GM19324 (cell line): ENCODE measurements at regions not wholly inside any gene's neighbourhood (a gene's known extent, or its start where the extent isn't known, plus 50 kb on each side); places are given as distances from the start of the nearest gene placed in this dataset.

Experiments used
- ATAC-seq: cut with Tn5 transposase; IDR thresholded peaks from one replicate; pipeline ENCODE4 v1.9.1; 2021; ENCODE audit warnings: mild to moderate bottlenecking, moderate library complexity; ENCODE audit not compliant: unreplicated experiment, low FRiP score

DNA sequence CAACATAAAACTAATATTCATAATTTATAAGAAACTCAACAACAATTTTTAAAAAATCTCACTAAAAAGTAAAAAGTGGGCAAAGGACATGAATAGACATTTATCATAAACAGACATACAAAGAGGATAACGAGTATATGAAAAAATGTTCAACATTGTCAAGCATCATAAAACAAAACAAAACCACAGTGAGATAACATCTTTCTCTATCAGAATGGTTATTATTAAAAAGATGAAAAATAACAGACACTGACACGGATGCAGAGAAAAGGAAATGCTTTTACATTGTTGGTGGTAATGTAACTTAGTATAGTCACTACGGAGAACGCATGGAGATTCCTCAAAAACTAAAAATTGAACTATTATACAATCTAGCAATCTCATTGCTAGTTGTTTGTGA is 813.0 kb downstream of the LUZP2 start:
- no peak for ATAC-seq

GRCh38 chr11:25317216-25317615 is 820.4 kb downstream of the LUZP2 start:
- ATAC-seq, result no peak

DNA sequence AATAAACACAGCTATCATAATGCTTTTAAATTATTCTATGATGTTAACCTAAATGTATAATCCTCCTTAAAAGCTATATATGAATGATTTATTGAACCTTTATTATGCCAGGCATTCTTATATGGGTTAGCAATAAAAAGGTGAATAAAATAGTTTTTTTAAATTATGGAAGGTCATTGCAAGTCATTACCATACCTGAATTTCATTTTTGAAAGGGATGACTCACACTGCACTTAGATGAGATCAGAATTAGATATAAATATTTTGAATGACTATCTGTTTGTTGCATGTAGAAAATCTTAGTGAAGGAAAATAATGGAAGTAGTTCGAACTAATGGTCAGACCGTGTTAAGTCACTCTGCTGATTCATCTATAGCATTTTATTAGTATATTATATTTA is 822.3 kb downstream of the LUZP2 start:
- no peak for ATAC-seq

- ATAC-seq, result no peak
Measured at GRCh38 chr11:25327656-25328055, 830.8 kb downstream of the LUZP2 start.

DNA sequence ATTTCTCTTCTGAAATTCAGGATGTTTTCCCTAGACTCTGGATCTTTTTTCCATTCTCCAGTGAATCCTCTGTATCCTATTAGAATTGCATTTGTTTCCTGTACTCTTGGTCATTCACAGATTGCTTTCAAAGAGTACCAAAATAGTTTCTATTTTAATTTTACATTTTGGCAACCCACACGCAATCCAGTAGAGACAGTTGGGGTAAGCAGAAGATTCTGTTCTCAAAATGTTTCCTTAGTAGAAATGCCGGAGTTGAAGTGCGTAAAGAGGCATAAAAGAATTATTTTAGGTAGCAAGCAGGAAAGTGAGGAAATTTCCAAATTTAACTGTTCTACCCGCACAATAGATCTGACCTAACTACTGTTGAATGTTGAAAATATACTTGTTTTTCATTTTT is 842.4 kb downstream of the LUZP2 start:
- no peak for ATAC-seq

DNA sequence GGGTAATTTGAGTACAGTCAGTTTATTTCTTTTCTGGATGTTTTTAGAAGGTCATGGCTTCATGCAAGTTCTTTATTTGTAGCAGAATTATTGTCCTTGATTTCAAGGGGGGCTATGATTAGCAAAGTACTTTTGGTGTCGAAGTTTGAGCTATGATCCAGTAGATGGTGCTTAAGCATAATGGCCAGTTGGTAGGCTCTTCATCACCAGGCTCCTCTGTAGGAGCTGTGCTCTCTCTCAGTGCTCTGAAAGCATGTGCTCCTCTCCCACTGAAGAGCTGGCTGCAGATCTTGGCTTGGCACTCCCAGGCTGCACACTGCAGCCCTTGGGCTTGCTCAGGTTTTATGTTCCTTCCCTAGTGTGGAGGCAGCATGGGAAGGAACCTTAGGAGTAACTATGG is 852.7 kb downstream of the LUZP2 start:
- ATAC-seq, result no peak

GRCh38 chr11:25350899-25351803 is 854.3 kb downstream of the LUZP2 start:
- no peak for ATAC-seq

DNA sequence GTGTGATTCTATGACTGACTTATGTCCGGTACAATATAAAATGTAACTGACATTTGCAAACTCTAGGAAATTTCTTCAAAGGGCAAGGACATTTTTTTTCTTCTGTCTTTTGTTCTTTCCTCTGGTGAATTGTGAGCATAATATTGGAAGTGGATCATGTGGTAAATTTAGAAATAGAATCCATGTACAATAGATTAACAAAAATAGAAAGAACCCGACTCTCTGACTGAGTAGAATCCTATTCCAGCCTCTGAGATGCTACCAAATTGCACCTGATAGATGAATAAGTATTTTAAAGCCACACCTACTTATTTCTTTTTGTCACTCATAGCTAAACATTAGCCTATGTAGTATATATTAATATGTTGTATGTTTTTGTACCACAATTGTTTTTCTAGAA is 860.3 kb downstream of the LUZP2 start:
- no peak for ATAC-seq

- ATAC-seq, result no peak
Measured at GRCh38 chr11:25377466-25377865, 880.6 kb downstream of the LUZP2 start.

DNA sequence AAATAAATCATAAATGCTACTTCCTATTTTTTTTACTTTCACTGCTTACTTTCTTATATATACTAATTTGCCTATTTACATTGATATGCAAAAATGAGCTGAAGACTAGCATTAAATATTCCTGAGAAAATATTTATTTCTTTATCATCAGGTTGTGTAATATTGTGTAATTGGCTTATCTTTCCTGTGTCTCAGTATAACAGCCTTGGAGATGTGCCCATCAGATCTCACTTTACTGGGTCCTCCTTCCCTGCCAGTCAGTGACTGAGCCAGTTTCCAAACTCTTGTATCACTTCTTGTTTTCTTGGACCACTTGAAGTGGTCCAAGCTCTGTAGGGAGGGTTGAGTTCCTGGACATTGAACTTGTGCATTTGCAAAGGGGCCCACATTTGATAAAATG is 900.0 kb downstream of the LUZP2 start:
- no peak for ATAC-seq

DNA sequence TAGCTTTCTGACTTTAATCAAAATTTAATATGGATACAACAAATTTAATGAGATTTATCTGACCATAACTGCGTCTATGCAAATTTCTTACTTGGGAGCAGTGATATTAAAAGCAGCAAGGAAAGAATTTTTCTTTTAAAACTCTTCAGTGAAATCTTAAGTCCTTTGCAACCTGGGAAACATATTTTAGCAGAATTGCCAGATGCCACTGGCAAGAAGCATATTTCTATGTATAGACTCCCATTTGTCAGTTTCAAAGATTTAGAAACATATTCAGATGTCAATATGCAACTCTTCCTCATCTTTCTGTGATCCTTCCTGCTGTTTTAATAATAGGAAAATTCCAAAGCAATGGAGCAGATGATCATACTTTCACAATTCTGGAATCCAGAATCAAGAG is 911.3 kb downstream of the LUZP2 start:
- ATAC-seq, result no peak

DNA sequence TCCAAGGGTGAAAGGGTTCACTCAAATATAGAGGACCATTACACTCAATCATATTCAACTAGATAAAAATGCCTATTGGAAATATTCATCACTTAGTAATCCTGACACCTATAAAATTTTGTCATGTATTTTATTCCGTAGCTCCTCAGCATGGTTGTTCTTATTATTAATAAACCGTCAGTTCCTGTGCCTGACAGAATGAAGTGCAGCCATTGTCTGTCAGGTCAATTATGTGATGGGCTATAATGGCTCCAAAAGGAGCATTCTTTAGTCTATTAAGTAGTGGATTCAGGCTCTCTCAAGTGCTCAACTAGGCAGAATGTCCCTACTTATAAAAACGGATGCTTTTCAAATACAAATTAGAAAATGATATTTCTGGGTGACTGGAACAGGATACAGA is 916.1 kb upstream of the ANO3 start:
- no peak for ATAC-seq

- ATAC-seq, result no peak
Measured at GRCh38 chr11:25423436-25424199, 908.3 kb upstream of the ANO3 start.

- no peak for ATAC-seq
Measured at GRCh38 chr11:25432376-25432775, 899.6 kb upstream of the ANO3 start.

DNA sequence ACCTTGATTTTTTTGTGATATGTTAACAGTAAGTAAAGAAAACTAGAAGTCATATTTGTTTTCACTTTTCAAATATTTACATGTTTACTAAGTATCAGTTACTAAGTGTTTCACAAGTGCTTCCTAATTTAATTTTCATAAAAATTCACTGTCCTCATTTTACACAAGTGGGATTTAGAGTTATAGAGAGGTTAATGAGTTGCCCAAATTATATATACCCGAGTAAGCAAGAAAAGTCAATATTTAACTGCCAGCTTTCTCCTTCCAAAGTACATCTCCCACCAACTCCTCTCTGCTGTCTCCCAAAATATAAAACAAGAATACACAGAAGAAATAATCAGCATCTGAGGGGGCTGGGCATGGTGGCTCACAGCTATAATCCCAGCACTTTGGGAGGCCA is 896.7 kb upstream of the ANO3 start:
- ATAC-seq, result no peak

DNA sequence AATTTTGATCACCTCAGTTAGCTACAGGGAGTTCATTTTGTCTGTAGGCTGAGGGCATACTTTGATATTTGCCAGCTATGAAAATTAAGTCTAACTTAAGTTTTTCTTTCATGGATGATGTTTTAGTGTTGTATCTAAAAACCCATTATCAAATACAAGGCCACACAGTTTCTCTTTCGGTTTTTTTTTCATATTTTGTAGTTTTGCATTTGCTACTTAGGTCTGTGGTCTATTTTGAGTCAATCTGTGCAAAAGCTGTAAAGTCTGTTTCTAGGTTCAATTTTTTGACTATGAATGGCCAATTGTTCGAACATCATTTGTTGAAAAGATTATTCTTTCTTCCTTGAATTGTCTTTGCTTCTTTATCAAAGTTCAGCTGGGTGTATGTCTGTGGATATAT is 895.6 kb upstream of the ANO3 start:
- no peak for ATAC-seq

DNA sequence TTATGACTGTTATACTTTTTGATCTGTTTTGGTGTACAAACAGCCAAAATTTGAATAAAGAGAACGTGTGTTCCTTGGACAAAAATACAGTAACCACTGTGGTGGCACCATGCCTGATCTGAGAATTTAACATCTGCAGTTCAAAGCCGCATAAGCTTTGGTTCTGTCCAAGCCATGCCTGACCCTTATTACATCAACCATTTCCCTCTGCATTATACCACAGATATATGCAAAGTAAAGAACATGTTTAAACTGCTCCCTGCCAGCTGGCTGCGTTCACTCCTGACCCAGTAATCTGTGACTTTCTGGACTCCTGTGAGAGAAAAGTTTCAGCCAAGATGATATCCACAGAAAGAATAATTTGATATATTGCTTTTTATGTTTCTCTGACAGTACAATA is 890.5 kb upstream of the ANO3 start:
- no peak for ATAC-seq

GRCh38 chr11:25449091-25449490 is 882.8 kb upstream of the ANO3 start:
- no peak for ATAC-seq

- ATAC-seq, result no peak
Measured at GRCh38 chr11:25453471-25453870, 878.5 kb upstream of the ANO3 start.

GRCh38 chr11:25456211-25456610 is 875.7 kb upstream of the ANO3 start:
- no peak for ATAC-seq

GRCh38 chr11:25483915-25484635 is 847.9 kb upstream of the ANO3 start:
- no peak for ATAC-seq
